ENCODE measurements at regions not wholly inside any gene's neighbourhood (a gene's known extent, or its start where the extent isn't known, plus 50 kb on each side); places are given as distances from the start of the nearest gene placed in this dataset.

GRCh38 chr20:60529149-60529548 lies 570.9 kb downstream of the CDH26 start:
- no peak for DNase-seq

- DNase-seq: no peak
Observed at GRCh38 chr20:60535211-60535610, 577.0 kb downstream of the CDH26 start.

GRCh38 chr20:60540591-60540990 lies 582.4 kb downstream of the CDH26 start:
- no peak for DNase-seq

GRCh38 chr20:60541991-60542390 lies 583.8 kb downstream of the CDH26 start:
- no peak for DNase-seq

GRCh38 chr20:60543598-60543997 lies 585.4 kb downstream of the CDH26 start:
- DNase-seq: no peak

GRCh38 chr20:60553095-60553494 lies 594.9 kb downstream of the CDH26 start:
- DNase-seq: no peak

- DNase-seq: no peak
Observed at GRCh38 chr20:60558486-60558885, 600.3 kb downstream of the CDH26 start.

GRCh38 chr20:60559462-60559861 lies 601.2 kb downstream of the CDH26 start:
- DNase-seq: no peak

GRCh38 chr20:60561052-60561451 lies 602.8 kb downstream of the CDH26 start:
- DNase-seq: no peak

- DNase-seq: peak; percentile 37
Observed at GRCh38 chr20:60565083-60565482, 606.9 kb downstream of the CDH26 start.

- no peak for DNase-seq
Observed at GRCh38 chr20:60565551-60565950, 607.3 kb downstream of the CDH26 start.

GRCh38 chr20:60569116-60569515 lies 610.9 kb downstream of the CDH26 start:
- no peak for DNase-seq

GRCh38 chr20:60570481-60571277 lies 612.5 kb downstream of the CDH26 start:
- peak; percentile 72 for DNase-seq

GRCh38 chr20:60573003-60573680 lies 614.9 kb downstream of the CDH26 start:
- peak; percentile 78 for DNase-seq

GRCh38 chr20:60576236-60576635 lies 618.0 kb downstream of the CDH26 start:
- no peak for DNase-seq

GRCh38 chr20:60579941-60580515 lies 621.8 kb downstream of the CDH26 start:
- no peak for DNase-seq

GRCh38 chr20:60581606-60582115 lies 623.4 kb downstream of the CDH26 start:
- DNase-seq: no peak

- DNase-seq: no peak
Observed at GRCh38 chr20:60583741-60584140, 625.5 kb downstream of the CDH26 start.

- DNase-seq: no peak
Observed at GRCh38 chr20:60584221-60584620, 626.0 kb downstream of the CDH26 start.

- DNase-seq: no peak
Observed at GRCh38 chr20:60585651-60586050, 627.4 kb downstream of the CDH26 start.

GRCh38 chr20:60586269-60587050 lies 628.2 kb downstream of the CDH26 start:
- DNase-seq: peak; percentile 24

- no peak for DNase-seq
Observed at GRCh38 chr20:60587986-60588385, 629.8 kb downstream of the CDH26 start.

GRCh38 chr20:60589623-60590022 lies 631.4 kb downstream of the CDH26 start:
- no peak for DNase-seq

All from NCI-H2081 treated with DMSO at 0.1 percent for 48 hours (cell line).